Adrenal gland (tissue), 9 donors: ENCODE measurements at regions not wholly inside any gene's neighbourhood (a gene's known extent, or its start where the extent isn't known, plus 50 kb on each side); places are given as distances from the start of the nearest gene placed in this dataset.

ENCODE experiments used
- DNase-seq, 7 donors: peaks; one replicate each; pipeline ENCODE4 v3.0.0-alpha.2; 2019 to 2020
- H3K27ac ChIP-seq, 5 donors: fragments of 200-600 bp; sonication (generic) in 4 of 5; 1 replicate in 3 of 5; 2 replicates in 2 of 5; pipeline versions ENCODE4 v1.5.1 to v1.8.0; 2016 to 2020; ENCODE audit warnings: mild to moderate bottlenecking in 1 of 5
- H3K27me3 ChIP-seq: fragments of 200-600 bp; 2 replicates; pipeline ENCODE4 v1.8.0; 2021
- H3K36me3 ChIP-seq, 2 donors: fragments of 200-600 bp; replicated peaks in 1 of 2; 1 replicate in 1 of 2; 2 replicates in 1 of 2; pipeline versions ENCODE4 v1.5.1 to v1.8.0; 2018 to 2022
- H3K4me1 ChIP-seq, 2 donors: fragments of 200-600 bp; replicated peaks in 1 of 2; 1 replicate in 1 of 2; 2 replicates in 1 of 2; pipeline versions ENCODE4 v1.5.1 to v1.8.0; 2018 to 2021
- H3K4me3 ChIP-seq, 4 donors: fragments of 200-600 bp; sonication (generic) in 3 of 4; one replicate each; pipeline ENCODE4 v1.5.1; 2016 to 2018
- H3K9me3 ChIP-seq, 3 donors: fragments of 200-600 bp; sonication (generic) in 1 of 3; replicated peaks in 1 of 3; 1 replicate in 2 of 3; 2 replicates in 1 of 3; pipeline versions ENCODE4 v1.5.1 to v1.8.0; 2016 to 2021
- POLR2A ChIP-seq, 2 donors: fragments of 450-650 bp; IDR thresholded peaks; one replicate each; pipeline ENCODE4 v1.6.1; 2017; ENCODE audit warnings: antibody characterized with exemption in 2 of 2, mild to moderate bottlenecking in 2 of 2, moderate library complexity in 1 of 2
- WGBS, 4 donors: extraction: QIAGEN DNeasy Blood & Tissue Kit in 2 of 4; methylation state at CpG; one replicate each; pipeline versions ENCODE4 v1.1.5 to v1.1.7; 2013 to 2017; 5-methylcytosine and 5-hydroxymethylcytosine counted together
- intact Hi-C, 2 donors: fragments of 100-400 bp; cut with DNase I; formaldehyde crosslinking; loops; one replicate each; pipeline versions ENCODE4 v1.14.1 to v1.15.0; 2022 to 2023
- TF ChIP-seq, protein P1 (sequence below), 6 experiments: fragments of 450-650 bp in 4 of 6; fragments of 200-600 bp in 2 of 6; sonication (generic) in 1 of 6; IDR thresholded peaks; 1 replicate in 5 of 6; 2 replicates in 1 of 6; pipeline versions ENCODE4 v1.5.1 to v1.8.0; 2016 to 2021; ENCODE audit warnings: antibody characterized with exemption in 6 of 6, mild to moderate bottlenecking in 2 of 6, moderate library complexity in 1 of 6
- donor health status: healthy with polysubstance abuse.
- donor health status: Bipolar disorder and iron deficiency.
- donor health status: DM: yes; HTN: yes; CAD: no.
- donor health status: DM: no; HTN: no; CAD: no.
- donor health status: DM: no; HTN: no; CAD: no.

DNA sequence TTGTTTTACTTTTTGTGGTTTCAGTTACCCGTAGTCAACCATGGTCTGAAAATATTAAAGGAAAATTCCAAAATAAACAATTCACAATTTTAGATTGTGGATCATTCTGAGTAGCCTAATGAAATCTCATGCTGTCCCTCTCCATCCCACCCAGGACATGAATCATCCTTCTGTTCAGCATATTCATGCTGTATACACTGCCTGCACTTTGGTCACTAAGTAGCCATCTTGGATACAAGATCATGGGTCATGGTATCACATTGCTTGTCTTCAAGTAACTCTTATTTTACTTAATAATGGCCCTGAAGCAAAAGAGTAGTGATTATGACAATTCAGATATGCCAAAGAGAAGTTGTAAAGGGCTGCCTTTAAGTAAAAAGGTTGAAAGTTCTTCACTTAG lies 536.5 kb upstream of the ACO1 start:
- H3K27ac ChIP-seq, result no peak overlapping the region
- H3K36me3 ChIP-seq, result no peaks in the 10 kb centered on the region
- no peak for TF ChIP-seq POLR2A (IDR thresholded peaks at IDR 0.05)
- TF ChIP-seq, protein P1, sequence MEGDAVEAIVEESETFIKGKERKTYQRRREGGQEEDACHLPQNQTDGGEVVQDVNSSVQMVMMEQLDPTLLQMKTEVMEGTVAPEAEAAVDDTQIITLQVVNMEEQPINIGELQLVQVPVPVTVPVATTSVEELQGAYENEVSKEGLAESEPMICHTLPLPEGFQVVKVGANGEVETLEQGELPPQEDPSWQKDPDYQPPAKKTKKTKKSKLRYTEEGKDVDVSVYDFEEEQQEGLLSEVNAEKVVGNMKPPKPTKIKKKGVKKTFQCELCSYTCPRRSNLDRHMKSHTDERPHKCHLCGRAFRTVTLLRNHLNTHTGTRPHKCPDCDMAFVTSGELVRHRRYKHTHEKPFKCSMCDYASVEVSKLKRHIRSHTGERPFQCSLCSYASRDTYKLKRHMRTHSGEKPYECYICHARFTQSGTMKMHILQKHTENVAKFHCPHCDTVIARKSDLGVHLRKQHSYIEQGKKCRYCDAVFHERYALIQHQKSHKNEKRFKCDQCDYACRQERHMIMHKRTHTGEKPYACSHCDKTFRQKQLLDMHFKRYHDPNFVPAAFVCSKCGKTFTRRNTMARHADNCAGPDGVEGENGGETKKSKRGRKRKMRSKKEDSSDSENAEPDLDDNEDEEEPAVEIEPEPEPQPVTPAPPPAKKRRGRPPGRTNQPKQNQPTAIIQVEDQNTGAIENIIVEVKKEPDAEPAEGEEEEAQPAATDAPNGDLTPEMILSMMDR (IDR thresholded peaks at IDR 0.05), result no peak
- intact Hi-C loops, result no loop called here
- H3K4me1 ChIP-seq, result no peaks in the 10 kb centered on the region
- DNase-seq, result no peak
- no peak overlapping the region for H3K4me3 ChIP-seq
- H3K27me3 ChIP-seq, result no peaks in the 10 kb centered on the region
- WGBS, 4 donors, result 76 to 85% (median 78%) methylated on average over 1 of the region's 1 CpG
- H3K9me3 ChIP-seq, result no peaks in the 10 kb centered on the region

DNA sequence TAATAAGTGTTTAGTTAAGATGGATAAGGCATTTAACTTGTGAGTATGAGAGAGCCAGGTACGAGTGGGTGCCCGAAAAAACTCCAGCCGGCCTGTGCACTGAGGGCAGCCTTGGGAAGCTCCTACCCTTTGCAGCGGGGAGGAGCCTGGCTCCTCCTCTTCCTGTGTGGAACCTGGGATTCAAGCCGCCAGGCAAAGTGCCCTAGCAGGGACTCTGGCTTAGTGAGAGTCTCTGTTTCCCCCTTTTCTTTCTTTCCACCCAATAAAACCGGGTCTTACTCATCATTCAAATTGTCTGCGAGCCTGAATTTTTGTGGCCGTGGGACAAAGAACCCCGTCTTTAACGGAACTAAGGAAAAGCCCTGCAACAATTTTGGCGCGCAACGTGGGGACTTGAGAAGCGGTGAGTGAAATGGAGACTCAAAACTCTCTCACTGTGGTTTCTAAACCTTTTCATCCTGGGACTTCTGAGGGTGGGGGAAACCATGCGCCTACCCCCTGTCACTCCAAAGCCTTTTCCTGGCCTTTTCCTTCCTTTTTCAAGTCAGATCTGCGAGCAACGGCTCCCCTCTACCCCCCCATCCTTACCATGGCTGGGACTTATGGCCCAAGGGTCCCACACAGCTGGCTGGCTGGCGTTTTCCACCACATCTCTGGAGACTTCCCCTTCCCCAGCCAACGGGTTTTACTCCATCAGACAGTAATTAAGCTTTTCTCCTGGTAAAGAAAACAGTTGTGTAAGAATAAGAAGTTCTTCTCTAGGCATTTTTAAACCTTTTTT lies 535.7 kb upstream of the ACO1 start:
- Histone ChIP-seq H3K27ac (no peak overlapping the region), H3K4me1 (no peaks in the 10 kb centered on the region), H3K27me3 (no peaks in the 10 kb centered on the region), H3K9me3 (no peaks in the 10 kb centered on the region), H3K36me3 (no peaks in the 10 kb centered on the region), H3K4me3 (no peak overlapping the region)
- WGBS, 4 donors, result 79 to 87% (median 80%) methylated on average over 19 of the region's 19 CpGs
- DNase-seq, result no peak
- intact Hi-C loops, result no loop called here
- no peak for TF ChIP-seq POLR2A (IDR thresholded peaks at IDR 0.05)
- TF ChIP-seq, protein P1 (IDR thresholded peaks at IDR 0.05), result no peak

DNA sequence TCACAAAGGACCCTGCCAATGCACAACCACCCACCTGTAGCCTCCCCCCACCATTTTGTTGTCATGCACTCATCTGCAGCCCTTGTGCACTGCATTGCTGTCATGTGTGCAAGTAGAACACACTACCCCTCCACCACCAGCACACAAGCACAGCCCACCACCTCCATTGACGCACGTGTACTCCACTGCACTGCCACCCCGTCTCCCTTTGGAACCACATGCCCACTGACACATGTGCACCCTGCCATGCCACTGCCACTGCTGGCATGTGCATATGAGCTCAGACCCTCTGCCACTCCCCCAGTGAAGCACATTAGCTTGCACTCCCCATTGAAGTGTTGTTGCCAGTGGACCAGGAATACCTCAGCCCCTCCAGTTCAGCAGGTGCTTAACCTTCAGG lies 530.3 kb upstream of the ACO1 start:
- TF ChIP-seq, protein P1 (IDR thresholded peaks at IDR 0.05), result no peak
- no peak for TF ChIP-seq POLR2A (IDR thresholded peaks at IDR 0.05)
- 78 to 98% (median 86%) methylated on average over 3 of the region's 3 CpGs for WGBS, 4 donors
- no peak for DNase-seq

DNA sequence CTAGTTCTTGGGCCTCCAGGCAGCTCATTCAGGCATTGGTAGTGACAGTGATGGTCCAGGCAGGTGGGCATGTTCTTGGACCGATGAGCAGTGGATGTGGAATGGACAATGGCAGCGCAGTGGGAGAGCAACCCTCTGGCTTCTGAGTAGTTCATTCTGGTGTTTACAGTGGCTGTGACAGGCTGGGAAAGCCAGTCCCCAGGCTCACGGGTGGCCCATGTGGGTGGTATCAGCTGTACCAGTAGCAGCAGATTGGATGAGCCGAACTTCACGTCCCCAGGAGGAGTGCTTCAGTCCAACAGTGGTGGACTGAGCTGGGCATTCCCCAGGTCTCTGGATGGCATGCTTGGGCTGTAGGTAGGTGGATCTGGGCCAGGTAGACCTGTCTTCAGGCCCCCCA lies 515.6 kb upstream of the ACO1 start:
- TF ChIP-seq, protein P1 (IDR thresholded peaks at IDR 0.05), result no peak
- TF ChIP-seq POLR2A (IDR thresholded peaks at IDR 0.05), result no peak
- WGBS, 4 donors, result 88 to 92% (median 89%) methylated on average over 2 to 5 of the region's 5 CpGs
- intact Hi-C loops, result no loop called here

More for the DNA sequence above, 530.3 kb upstream of the ACO1 start:
- no peak overlapping the region for H3K4me3 ChIP-seq
- H3K36me3 ChIP-seq, result no peaks in the 10 kb centered on the region
- no peaks in the 10 kb centered on the region for H3K4me1 ChIP-seq
- intact Hi-C loops, result no loop called here
- H3K9me3 ChIP-seq, result no peaks in the 10 kb centered on the region
- no peak overlapping the region for H3K27ac ChIP-seq
- no peaks in the 10 kb centered on the region for H3K27me3 ChIP-seq

More for the DNA sequence above, 515.6 kb upstream of the ACO1 start:
- Histone ChIP-seq H3K36me3 (no peaks in the 10 kb centered on the region), H3K27ac (no peak overlapping the region), H3K4me3 (no peak overlapping the region), H3K4me1 (no peaks in the 10 kb centered on the region), H3K27me3 (no peaks in the 10 kb centered on the region), H3K9me3 (peaks cover 0 to 4% (median 0%) of the 10 kb centered on the region in 3 donors)
- DNase-seq, result no peak
